Stimulated activated CD8-positive, alpha-beta memory T cell treated with anti-CD3 and anti-CD28 coated beads, Interleukin-15, amount 100 ng/mL, for 4 hours (primary cell): ENCODE measurements at regions not wholly inside any gene's neighbourhood (a gene's known extent, or its start where the extent isn't known, plus 50 kb on each side); places are given as distances from the start of the nearest gene placed in this dataset.

Experiments
- DNase-seq, 2 donors: peaks; one replicate each; pipeline ENCODE4 v3.0.0-alpha.2; 2020; ENCODE audit warnings: low read depth in 2 of 2

DNA sequence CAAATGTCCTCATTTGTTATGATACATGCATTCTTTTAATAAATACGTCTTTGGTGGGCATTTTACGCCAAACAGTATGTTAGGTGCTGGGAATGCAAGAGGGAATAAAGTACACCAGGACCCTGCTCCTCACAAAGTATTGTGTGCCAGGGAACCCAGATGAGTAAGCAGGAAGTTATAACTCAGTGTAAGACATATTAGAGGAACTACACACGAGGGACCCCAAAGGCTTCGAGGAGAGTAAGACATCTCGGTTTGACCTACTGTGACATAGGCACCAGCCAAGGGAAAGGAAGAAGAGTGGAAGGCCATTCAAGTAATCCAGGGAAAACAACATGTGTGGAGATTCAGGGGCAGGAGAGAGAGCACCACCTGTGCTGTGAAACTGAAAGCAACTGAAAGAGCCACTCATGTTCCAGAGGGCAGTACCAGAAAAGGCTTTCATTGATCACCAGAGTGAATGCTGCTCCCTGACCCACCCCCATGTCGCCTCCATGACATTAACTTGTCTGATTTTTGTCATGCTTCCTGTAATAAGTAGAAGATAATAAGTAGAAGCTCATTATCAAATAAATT lies 542.5 kb upstream of the PKN2 start:
- no peak for DNase-seq

DNA sequence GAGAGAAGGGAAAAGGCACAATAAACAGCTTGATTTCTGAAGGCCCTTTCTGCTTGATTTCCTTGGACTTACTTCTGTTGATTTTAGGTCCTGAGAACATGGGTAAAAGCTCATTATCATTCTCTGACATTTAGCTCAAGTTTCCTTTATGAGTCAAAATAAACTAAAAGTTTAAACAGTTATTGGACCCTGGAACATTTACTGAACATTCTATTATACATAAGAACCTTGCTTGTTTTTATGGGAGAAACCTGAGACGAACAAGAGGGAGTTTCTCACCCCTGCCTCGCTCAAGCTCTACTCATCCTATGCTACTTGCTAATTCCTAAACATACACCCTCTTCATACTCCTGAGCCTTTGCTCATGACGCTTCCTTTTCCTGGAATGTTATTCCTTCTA lies 538.3 kb upstream of the PKN2 start:
- no peak for DNase-seq

DNA sequence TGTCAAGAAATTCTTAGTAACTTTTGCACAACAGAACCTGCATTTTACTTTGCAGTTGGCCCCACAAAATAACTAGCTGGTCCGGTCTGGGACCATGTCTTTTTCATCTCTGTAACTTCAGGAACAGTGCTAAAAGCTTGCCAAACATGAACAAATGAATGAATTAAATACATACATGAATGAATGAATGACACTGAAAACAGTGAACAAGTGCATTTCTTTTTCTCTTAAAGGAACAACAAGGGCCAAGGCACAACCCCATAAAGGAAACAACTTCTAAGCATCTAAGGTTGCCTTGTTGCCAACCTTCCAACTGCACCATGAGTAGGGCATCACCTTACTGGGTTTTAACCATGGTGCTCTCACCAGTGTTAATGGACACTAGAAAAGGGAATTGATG lies 534.4 kb upstream of the PKN2 start:
- DNase-seq: no peak

DNA sequence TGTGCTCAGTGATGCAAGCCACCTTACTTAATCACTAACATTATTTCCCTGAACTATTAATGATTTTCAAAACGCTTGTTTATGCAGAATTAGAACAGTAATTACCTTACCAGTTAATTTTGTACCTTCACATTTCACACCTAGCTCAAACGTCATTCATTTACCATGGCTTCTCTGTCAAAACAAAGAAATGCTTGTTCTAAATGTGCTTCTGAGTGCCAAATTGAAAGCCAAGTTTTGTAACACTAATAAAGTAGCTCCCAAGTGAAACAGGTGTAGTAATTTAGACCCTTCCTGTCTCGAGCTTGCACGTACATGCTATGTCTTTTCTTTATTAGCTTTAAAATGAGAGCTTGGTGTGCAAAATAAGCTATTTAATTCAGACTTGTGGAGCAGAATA lies 533.7 kb upstream of the PKN2 start:
- DNase-seq: no peak

DNA sequence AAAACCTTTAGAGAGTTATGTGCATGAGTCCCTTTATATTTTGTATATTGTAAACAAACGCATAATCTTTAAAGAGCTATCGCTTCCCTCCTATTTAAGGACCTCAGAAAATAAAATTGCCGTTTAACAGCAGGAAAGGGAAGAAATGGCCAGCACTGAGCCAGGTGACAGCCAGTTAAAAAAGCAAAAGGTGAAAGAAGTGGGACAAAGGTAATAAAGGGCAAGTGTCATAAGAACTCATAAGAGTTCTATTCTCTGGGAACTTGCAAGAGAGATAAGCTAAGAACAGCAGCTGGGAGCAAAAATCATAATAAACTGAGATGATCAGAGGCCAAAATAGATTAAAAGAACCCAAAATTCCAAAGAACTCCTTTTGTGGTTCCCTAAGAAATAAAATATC lies 520.9 kb upstream of the PKN2 start:
- DNase-seq: no peak

DNA sequence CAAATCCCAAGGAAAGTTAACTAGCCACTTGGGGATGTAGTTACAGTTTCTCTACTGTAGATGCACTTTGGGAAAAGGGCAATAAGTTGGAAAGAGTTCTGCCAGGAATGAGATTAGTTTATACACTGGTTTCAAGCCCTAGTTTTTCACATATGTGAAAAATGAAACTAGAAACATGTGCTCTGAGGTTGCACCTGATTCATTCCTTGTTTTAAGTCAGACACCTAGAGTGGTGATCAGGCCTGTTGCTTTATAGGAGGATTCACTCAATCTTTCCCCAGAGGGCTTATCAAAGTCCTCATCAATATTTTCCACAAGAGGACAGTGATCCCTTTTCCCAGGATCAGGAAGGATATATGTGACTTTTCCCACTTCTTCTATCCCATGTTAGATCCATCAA lies 515.9 kb upstream of the PKN2 start:
- DNase-seq: no peak

DNA sequence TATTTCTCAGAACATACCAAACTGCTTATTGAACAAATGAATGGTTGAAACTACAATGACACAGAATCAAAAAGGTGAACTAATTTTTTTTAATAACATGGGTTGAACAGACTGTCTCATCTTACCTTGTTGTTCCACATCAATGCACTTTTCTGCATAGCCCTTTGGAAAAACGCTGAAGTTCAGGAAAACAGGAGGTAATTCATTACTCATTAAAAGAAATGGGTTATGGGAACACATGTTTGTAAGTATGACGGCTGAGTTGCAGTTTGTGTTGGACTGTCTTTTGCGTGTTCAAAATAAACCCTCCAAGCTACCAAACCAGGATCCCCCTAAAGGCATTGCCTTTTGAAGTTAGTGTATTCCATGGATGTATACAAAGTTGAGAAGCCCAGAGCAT lies 514.9 kb upstream of the PKN2 start:
- no peak for DNase-seq

DNA sequence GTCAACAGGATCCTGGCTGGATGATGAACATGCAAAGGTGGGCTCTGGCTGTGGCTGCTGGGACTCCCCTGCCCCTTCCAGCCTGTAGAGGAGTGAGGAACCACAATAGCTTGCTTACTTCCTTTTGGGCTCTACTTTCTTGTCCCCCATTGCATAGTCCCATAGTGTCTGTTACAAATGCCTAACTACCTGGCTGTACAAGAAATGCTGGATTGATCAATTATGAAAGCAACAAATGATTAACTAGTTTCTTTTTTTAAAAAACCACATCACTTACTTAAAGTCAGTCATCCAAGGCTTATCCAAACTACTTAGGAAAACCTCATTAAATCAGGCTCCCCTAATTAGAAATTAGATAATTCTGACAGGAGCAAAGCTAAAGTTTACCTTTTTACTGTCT lies 514.1 kb upstream of the PKN2 start:
- no peak for DNase-seq

DNA sequence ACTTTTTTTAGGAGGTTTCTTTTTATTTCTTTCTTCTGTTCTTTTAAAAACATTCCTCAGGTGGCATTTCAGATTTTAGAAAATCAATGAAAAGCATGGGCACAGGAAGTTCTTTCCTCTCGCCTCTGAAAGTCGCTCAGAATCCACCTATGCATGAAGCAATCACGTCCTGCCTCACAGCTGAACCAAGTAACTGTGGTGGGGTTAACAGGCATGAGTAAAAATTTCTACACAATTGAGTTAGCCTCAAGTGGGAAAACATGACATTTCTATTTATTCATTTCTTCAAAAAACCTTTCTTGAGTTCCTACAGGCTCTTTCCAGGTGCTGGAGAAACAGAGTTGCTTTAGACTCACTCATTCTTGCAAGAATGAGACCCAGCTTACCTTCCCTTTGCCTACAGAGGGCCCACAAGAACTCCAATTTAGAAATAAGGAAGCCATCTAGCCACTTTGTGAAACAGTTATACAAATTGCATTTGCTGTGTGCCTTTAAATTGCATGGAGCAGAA lies 508.9 kb upstream of the PKN2 start:
- no peak for DNase-seq

DNA sequence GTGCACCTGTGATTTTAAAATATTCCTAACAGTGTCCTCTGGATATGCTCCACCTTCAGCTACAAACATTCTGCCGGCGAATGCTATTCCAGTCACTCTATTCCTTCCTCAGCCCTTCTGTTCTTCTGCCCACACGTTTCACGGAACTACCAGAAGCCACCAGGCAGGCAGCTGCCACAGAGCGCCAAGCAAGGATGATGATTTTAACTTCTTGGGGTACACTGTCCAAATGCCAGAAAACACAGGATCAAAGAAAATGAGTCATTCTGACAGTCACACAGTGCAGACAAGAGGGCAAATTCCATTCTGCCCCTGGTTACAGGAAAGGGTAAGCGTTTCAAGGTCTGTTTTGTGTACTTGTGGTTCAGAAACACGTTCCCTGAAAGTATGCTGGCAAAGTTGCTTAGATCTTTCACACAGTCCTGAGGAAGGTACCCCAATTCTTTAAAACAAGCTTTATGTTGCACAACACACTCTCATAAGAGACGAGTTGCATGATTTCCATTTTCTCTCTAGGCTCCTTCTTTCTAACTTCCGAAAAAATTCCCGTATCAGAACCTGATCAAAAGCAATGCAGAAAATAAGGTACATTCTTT lies 508.3 kb upstream of the PKN2 start:
- no peak for DNase-seq

DNA sequence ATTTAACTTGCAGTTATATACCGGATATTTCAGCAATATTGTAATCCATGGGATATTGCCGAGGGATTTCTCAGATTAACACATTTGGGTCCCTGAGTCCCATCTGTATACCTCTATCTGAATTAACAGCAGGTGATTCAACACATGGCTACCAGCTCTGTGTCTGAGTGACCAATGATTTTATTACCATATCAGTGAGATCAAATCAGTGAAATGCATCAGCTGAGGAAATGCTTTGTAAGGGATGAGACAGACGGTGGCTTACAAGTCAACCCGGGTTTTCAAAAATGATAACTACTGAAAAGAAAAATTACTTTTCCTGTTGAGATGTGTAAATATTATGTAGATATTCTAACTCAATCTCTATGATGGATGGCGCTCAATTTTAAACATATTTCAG lies 504.1 kb upstream of the PKN2 start:
- DNase-seq: no peak

DNA sequence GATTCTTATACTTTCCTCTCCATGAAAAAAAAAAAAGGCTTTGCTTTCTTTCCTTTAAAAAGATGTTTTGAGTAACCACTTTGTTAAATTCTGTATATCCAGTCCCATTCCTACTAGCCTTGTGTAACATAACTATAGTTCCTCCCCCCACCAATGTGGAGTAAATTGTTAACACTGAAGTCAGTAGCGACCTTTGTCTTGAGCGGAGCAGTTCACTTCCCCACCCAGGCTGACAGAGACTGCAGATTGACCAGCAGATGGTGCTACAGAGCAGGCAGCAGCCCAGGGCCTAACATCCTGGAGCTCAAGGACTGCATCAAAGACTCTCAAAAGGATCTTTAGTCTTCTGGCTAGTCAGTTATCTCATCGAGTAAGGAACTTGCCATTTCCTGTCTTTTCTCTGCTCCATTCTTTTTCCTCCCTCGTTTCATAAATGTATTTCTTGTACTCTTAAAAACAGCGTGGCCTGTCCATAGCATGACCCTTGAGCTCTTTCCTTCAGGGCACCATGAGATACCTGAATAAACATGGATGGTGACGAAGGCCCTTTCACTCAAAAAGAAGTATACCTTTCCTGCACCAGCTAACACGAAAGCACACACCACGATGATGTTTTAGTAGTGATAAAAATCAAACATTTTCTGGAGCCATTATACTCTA lies 503.5 kb upstream of the PKN2 start:
- DNase-seq: no peak

DNA sequence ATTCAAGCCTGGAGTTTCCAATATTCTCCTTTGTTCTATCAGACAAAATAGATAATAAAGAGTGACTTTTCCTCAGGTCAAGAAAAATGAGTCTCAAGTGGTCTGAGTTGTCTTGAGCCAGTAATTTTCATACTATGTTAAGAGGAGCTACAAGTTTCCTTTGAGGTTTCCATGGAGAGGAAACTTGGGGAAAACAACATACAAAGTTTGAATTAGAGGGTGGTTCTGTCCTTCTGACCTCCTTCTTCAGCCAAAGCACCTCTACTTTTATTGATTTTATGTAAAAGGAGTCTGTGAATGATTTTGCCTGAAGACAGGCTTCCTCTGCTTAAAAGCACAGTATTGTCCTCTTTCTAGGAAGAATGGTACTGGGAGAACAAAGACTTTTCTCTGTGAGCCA lies 497.2 kb upstream of the PKN2 start:
- DNase-seq: no peak

DNA sequence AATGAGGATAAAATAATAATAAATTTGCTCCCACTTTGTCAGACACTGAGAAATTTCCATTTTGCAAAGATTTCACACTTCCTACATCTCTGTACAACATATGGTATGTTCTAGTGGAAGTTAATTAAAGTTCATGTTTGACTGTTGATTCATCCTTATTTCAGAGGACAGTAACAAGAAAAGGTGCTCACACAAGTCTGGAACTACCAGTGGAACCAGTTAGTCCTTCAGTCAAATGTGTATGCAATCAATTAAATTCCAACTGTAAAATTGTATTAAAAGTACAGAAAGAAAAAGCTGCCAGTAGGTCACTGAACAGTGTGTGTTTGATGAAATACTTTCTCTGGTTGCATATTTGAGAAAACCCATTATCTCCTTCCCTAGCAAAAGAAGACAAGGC lies 496.0 kb upstream of the PKN2 start:
- DNase-seq: no peak

DNA sequence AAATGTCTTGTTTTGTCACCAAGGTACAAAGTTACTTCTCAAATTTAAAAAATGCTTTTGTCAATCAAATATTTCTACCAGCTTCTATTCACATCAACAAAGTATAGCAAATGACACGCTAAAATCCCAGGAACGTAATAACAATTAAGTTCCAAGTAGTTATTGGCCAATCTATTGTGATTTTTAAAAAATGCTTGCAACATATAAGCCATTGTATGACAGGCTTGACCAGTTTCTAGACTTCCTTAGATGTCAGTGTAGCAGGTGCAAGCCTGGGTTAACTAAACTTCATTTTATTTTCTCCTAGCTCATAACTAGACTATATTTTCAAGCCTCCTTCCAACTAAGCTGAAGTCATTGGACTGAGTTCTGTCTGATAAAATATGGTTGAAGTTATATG lies 494.5 kb upstream of the PKN2 start:
- no peak for DNase-seq

DNA sequence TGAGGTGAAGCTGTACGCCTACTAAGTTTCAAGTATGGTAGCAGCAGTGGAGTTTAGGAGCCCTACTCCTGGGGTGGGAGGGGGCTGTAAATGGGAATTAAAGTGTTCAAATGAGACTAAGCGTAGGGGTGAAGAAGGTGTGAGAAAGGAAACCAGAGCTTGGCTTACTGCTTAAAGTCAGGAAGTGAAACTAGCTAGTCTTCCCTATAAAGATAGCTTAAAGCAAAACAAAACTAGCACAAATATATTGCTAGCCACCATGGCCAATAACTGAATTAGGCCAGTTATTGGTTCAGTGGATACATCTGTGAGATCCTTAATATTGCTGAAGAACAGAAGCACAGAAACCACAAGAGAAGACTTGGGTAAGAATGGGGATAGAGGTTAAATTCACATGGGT lies 492.2 kb upstream of the PKN2 start:
- DNase-seq: no peak

DNA sequence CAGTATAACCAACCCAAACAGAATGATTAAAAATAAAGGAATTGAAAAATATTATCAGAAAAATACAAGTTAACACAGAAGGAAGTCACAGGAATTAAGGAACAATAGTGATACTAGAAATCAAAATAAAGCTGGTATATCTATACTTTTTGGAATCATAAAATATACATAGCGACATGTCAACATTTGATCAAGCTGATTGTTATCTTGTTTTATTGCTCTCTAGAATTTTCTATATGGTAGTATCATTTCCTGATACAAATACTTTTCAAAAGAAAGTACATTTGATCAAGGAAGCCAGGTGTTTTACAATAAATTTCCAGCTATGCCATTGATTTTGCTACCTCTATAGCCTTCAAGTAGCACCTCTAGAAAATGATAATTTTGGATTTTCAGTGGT lies 489.5 kb upstream of the PKN2 start:
- no peak for DNase-seq

DNA sequence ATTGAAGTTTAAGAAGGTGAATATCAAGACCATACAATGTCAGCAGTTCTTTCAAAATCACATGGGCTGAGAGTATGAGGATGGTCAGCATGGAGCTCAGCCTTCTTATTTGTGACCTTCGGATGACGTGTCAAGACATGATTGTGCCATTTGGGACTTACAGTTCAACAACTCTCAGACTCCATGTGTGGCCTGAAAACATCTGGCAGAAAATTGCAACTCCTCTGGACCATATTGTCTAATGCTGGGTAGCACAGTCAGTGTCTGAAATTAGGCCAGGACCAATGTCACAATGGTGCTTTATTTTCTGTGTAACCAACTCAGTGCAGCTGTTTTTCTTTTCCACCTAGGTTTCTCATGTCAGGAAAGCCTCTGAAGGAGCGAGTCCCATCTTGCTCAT lies 483.5 kb upstream of the PKN2 start:
- no peak for DNase-seq

DNA sequence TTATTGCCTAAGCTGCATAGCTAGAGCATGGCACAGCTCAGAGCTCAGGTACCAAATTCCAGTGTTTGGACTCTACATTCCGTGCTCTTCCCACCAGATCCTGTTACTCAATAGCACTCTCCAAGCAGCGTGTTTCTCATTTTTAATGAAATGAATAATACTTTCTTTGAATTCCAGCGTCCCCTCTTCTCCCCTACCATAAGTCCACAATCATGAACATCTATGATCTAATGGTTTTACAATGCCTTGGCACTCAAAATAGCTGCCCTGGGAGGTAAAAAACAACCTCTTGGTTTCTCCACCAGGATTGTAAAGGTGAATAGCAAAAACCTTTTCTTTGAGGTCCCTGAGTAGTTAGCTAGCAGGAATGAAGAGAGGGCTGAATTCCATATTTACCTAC lies 480.0 kb upstream of the PKN2 start:
- no peak for DNase-seq

DNA sequence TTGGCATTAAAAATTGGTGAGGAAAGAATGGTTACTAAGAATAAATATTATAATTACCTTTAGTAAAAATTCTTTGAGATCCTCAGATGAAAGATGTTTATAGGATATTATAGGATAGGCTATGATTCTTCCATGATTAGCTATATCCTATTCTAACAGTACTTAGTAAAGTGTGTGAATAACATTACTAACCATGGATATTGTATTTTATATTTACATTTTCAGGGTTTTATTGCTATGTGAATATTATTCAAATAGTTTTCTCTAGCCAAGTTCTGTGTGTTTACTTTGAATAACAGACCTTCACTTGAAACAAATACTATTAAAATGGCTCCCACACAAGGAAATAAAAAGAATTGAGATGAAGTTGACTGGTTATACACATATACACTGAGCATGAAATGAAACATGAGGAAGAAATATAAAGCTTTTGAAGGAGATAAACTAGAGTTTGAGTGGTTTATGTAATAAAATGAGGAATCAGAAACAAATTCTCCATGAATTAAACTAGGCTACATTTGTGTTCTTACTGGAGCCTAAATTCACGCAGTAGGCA lies 479.4 kb upstream of the PKN2 start:
- DNase-seq: no peak

DNA sequence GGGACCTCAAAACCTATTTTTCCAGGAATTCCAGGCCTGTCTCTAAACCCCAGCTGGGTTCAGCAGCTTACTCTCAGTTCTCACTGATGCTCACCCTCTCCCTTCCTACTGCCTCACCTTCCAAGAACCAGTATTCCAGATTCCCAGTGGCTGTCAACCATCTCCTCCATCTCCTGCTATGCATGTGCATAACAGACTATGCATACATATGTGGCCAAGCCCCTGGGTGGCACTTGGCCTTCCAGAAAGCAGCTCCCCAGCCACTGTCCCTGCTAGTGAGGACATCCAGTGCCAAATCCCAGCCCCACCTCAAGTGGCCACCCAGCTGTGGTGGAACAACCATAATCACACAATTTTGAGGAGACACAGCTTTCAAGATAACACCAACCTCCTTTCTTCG lies 475.7 kb upstream of the PKN2 start:
- no peak for DNase-seq

DNA sequence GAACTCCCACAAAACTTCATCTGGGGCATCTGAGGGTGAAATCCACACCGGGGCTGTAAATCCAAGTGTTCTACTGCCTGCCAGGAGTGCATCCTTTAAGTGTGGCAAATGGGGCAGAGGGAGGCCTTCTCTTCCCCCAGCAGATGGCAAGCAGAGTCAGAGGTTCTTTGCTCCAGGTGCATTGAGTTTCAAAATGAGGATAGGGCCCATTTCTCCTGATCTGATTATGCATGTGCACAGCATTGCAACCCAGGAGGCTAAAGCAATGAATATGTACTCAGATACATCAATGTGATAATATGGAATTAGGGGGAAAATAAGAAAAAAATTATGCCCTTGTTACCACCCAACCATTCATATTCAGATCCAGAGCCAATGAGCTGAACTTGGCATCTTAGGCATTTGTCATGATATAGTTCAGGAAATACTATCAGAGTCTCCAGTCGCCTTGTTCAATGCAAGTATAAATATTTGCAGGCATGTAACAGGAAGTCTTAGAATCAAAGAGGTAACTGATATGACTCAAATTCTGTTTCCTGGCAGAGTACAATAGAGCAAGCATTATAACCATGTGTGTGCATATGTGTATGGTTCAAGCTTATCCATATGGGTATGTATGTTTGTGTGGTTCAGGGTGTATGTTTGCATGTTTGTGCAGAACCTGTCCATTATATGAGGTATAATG lies 473.8 kb upstream of the PKN2 start:
- DNase-seq: no peak

DNA sequence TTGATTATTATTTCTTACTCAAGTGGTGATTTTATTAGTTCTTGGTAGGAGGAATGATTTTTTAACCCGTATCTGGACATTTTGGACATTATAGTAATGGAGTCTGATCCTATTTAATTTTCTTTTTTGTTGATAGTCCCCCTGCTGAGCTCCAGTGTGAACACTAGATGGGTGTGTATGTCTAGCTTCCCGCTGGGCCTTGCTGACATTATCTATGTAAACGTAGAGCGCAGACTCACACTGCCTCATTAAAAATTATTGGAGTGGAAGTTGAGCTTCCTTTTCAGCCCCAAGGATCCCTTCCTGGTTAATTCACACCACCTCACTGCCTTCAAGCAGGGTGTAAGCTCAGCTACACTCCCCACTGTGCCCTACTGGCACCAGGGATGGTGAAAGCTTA lies 467.6 kb upstream of the PKN2 start:
- DNase-seq: no peak
